ENCODE measurements at regions not wholly inside any gene's neighbourhood (a gene's known extent, or its start where the extent isn't known, plus 50 kb on each side); places are given as distances from the start of the nearest gene placed in this dataset.

DNA sequence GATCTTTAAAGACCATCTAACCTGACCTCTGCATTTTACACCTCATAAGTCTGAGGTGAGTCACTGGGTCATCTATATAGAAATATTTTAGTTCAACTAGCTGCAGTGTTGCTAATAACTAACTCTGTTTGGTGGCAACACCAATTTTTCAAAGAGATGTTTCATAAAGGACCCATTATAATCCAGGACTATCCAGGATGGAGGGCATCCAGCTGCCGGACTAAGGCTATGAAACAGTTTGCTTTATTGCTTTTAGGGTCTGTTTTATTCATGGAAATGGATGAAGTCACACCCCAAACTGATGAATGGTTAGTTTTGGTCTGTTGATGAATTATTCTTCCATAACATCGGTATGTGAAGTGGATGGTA lies 204.2 kb upstream of the GMDS start:
- H3K27ac ChIP-seq (ENCODE audit: low read depth in 1 of 2, low read length in 1 of 2): no peak overlapping the region
- H3K36me3 ChIP-seq (ENCODE audit: control insufficient read depth in 4 of 4, insufficient read depth in 4 of 4, low read length in 4 of 4): no peaks in the 10 kb centered on the region
- WGBS, 2 donors: 84 to 87% methylated on average over 2 of the region's 2 CpGs
- H3K9ac ChIP-seq (ENCODE audit: insufficient read depth in 1 of 2, low read length in 2 of 2): no peak overlapping the region
- H3K4me1 ChIP-seq (ENCODE audit: control insufficient read depth in 5 of 5, insufficient read depth in 5 of 5, low read length in 5 of 5): peaks cover 0 to 12% (median 2%) of the 10 kb centered on the region in 5 donors
- H3K4me3 ChIP-seq: no peak overlapping the region
- ATAC-seq (ENCODE audit: insufficient read depth, low FRiP score) (no peak), DNase-seq (no peak)
- TF ChIP-seq CTCF (IDR thresholded peaks at IDR 0.05; ENCODE audit: control extremely low read depth, extremely low read depth): no peak
- peaks cover 0 to 4% (median 0%) of the 10 kb centered on the region in 3 donors for H3K27me3 ChIP-seq (ENCODE audit: control insufficient read depth in 3 of 3, insufficient read depth in 3 of 3, low read length in 2 of 3)
- H3K9me3 ChIP-seq (ENCODE audit: control insufficient read depth in 4 of 4, insufficient read depth in 3 of 4, low read length in 3 of 4): peaks cover 0 to 1% (median 0%) of the 10 kb centered on the region in 4 donors

- Histone ChIP-seq H3K36me3 (ENCODE audit: control insufficient read depth in 4 of 4, insufficient read depth in 4 of 4, low read length in 4 of 4) (no peaks in the 10 kb centered on the region), H3K4me1 (ENCODE audit: control insufficient read depth in 5 of 5, insufficient read depth in 5 of 5, low read length in 5 of 5) (peaks cover 0 to 12% (median 2%) of the 10 kb centered on the region in 5 donors), H3K4me3 (no peak overlapping the region), H3K27me3 (ENCODE audit: control insufficient read depth in 3 of 3, insufficient read depth in 3 of 3, low read length in 2 of 3) (peaks cover 0 to 4% (median 0%) of the 10 kb centered on the region in 3 donors), H3K27ac (ENCODE audit: low read depth in 1 of 2, low read length in 1 of 2) (no peak overlapping the region), H3K9me3 (ENCODE audit: control insufficient read depth in 4 of 4, insufficient read depth in 3 of 4, low read length in 3 of 4) (peaks cover 0 to 1% (median 0%) of the 10 kb centered on the region in 4 donors), H3K9ac (ENCODE audit: insufficient read depth in 1 of 2, low read length in 2 of 2) (peak overlapping the region in 1 of 2 donors; percentile 24)
- TF ChIP-seq CTCF (IDR thresholded peaks at IDR 0.05; ENCODE audit: control extremely low read depth, extremely low read depth): peak; percentile 33
- DNase-seq: peak; percentile 52 to 90 (median 79)
- WGBS, 2 donors: 37 to 38% methylated on average over 22 of the region's 22 CpGs
- ATAC-seq (ENCODE audit: insufficient read depth, low FRiP score): peak; percentile 66
Observed at GRCh38 chr6:2448826-2449571, 203.6 kb upstream of the GMDS start.

GRCh38 chr6:2447931-2448330 lies 202.5 kb upstream of the GMDS start:
- no peak for ATAC-seq (ENCODE audit: insufficient read depth, low FRiP score)
- no peak overlapping the region for H3K9ac ChIP-seq (ENCODE audit: insufficient read depth in 1 of 2, low read length in 2 of 2)
- WGBS, 2 donors: 75 to 86% methylated on average over 3 of the region's 3 CpGs

More at GRCh38 chr6:2447931-2448330, 202.5 kb upstream of the GMDS start:
- Histone ChIP-seq H3K27ac (ENCODE audit: low read depth in 1 of 2, low read length in 1 of 2) (no peak overlapping the region), H3K4me3 (no peak overlapping the region), H3K36me3 (ENCODE audit: control insufficient read depth in 4 of 4, insufficient read depth in 4 of 4, low read length in 4 of 4) (no peaks in the 10 kb centered on the region), H3K27me3 (ENCODE audit: control insufficient read depth in 3 of 3, insufficient read depth in 3 of 3, low read length in 2 of 3) (peaks cover 0 to 4% (median 0%) of the 10 kb centered on the region in 3 donors), H3K9me3 (ENCODE audit: control insufficient read depth in 4 of 4, insufficient read depth in 3 of 4, low read length in 3 of 4) (peaks cover 0 to 1% (median 0%) of the 10 kb centered on the region in 4 donors), H3K4me1 (ENCODE audit: control insufficient read depth in 5 of 5, insufficient read depth in 5 of 5, low read length in 5 of 5) (peaks cover 0 to 12% (median 2%) of the 10 kb centered on the region in 5 donors)
- DNase-seq: peak in 2 of 3 donors; percentile 23 to 55
- no peak for TF ChIP-seq CTCF (IDR thresholded peaks at IDR 0.05; ENCODE audit: control extremely low read depth, extremely low read depth)

Data from lung (tissue), 11 donors.